MM.1S (cell line): ENCODE measurements at regions not wholly inside any gene's neighbourhood (a gene's known extent, or its start where the extent isn't known, plus 50 kb on each side); places are given as distances from the start of the nearest gene placed in this dataset.

ENCODE experiments used
- DNase-seq: peaks from one replicate; pipeline ENCODE4 v3.0.0-alpha.2; 2015
- H2AFZ ChIP-seq: fragments of 300-600 bp; sonication (generic); 2 replicates; pipeline ENCODE4 v1.6.0; 2016; ENCODE audit warnings: antibody characterized with exemption, low read length
- H3F3A ChIP-seq: fragments of 300-600 bp; sonication (generic); 2 replicates; pipeline ENCODE4 v1.6.1; 2016; ENCODE audit warnings: mild to moderate bottlenecking, antibody characterized with exemption, low read length, moderate library complexity, mixed read lengths; ENCODE audit not compliant: insufficient read depth
- H3K27ac ChIP-seq: fragments of 300-600 bp; sonication (generic); 2 replicates; pipeline ENCODE4 v1.5.1; 2016; ENCODE audit warnings: mild to moderate bottlenecking, low read length
- H3K27me3 ChIP-seq: fragments of 300-600 bp; sonication (generic); replicated peaks from 2 replicates; pipeline ENCODE4 v1.6.0; 2016; ENCODE audit warnings: low read length; ENCODE audit not compliant: insufficient read depth
- H3K36me3 ChIP-seq: fragments of 300-600 bp; sonication (generic); replicated peaks from 2 replicates; pipeline ENCODE4 v1.6.1; 2016; ENCODE audit warnings: mild to moderate bottlenecking, low read length, mixed read lengths; ENCODE audit not compliant: insufficient read depth
- H3K4me1 ChIP-seq: fragments of 300-600 bp; sonication (generic); 2 replicates; pipeline ENCODE4 v1.6.1; 2016; ENCODE audit warnings: low read length, mixed read lengths
- H3K4me2 ChIP-seq: fragments of 300-600 bp; sonication (generic); 2 replicates; pipeline ENCODE4 v1.6.0; 2016; ENCODE audit warnings: low read depth, low read length
- H3K4me3 ChIP-seq: fragments of 300-600 bp; sonication (generic); 2 replicates; pipeline ENCODE4 v1.5.1; 2016; ENCODE audit warnings: low read length, mixed read lengths
- H3K79me2 ChIP-seq: fragments of 300-600 bp; sonication (generic); 2 replicates; pipeline ENCODE4 v1.6.1; 2016; ENCODE audit warnings: mixed run types, low read length, mixed read lengths
- H3K9ac ChIP-seq: fragments of 300-600 bp; sonication (generic); 2 replicates; pipeline ENCODE4 v1.6.1; 2016; ENCODE audit warnings: low read length, mixed read lengths
- H3K9me2 ChIP-seq: fragments of 300-600 bp; sonication (generic); replicated peaks from 2 replicates; pipeline ENCODE4 v1.6.1; 2016; ENCODE audit warnings: mild to moderate bottlenecking, low read length, mixed read lengths; ENCODE audit not compliant: insufficient read depth
- H3K9me3 ChIP-seq: fragments of 300-600 bp; sonication (generic); replicated peaks from 2 replicates; pipeline ENCODE4 v1.6.1; 2016; ENCODE audit warnings: mild to moderate bottlenecking, low read length, mixed read lengths; ENCODE audit not compliant: insufficient read depth
- H4K20me1 ChIP-seq: fragments of 300-600 bp; sonication (generic); 2 replicates; pipeline ENCODE4 v1.6.1; 2016; ENCODE audit warnings: mild to moderate bottlenecking, low read length, moderate library complexity, mixed read lengths; ENCODE audit not compliant: insufficient read depth
- CTCF ChIP-seq: fragments of 300-600 bp; sonication (generic); IDR thresholded peaks from 2 replicates; pipeline ENCODE4 v1.5.1; 2016; ENCODE audit warnings: antibody characterized with exemption, low read length, mixed read lengths
- EZH2 ChIP-seq: fragments of 300-600 bp; sonication (generic); optimal IDR thresholded peaks from 2 replicates; pipeline ENCODE3; 2017; ENCODE audit warnings: low read depth, mild to moderate bottlenecking, antibody characterized with exemption, low read length, mixed read lengths
- EZH2phosphoT487 ChIP-seq: fragments of 300-600 bp; sonication (generic); IDR thresholded peaks from 2 replicates; pipeline ENCODE4 v1.6.1; 2018; ENCODE audit warnings: antibody characterized with exemption, low read length

GRCh38 chr6:17006543-17006942 lies 95.3 kb upstream of the STMND1 start:
- Histone ChIP-seq H3K4me3 (no peak overlapping the region), H3K36me3 (no peaks in the 10 kb centered on the region), H3K27ac (no peak overlapping the region), H3K79me2 (no peaks in the 10 kb centered on the region), H3K4me2 (no peak overlapping the region), H3K9ac (no peak overlapping the region), H3K4me1 (no peaks in the 10 kb centered on the region), H2AFZ (no peak overlapping the region), H3K27me3 (no peaks in the 10 kb centered on the region), H3K9me3 (no peaks in the 10 kb centered on the region), H3F3A (no peaks in the 10 kb centered on the region), H3K9me2 (no peaks in the 10 kb centered on the region), H4K20me1 (no peaks in the 10 kb centered on the region)
- TF ChIP-seq EZH2 = no peak
- DNase-seq = no peak

DNA sequence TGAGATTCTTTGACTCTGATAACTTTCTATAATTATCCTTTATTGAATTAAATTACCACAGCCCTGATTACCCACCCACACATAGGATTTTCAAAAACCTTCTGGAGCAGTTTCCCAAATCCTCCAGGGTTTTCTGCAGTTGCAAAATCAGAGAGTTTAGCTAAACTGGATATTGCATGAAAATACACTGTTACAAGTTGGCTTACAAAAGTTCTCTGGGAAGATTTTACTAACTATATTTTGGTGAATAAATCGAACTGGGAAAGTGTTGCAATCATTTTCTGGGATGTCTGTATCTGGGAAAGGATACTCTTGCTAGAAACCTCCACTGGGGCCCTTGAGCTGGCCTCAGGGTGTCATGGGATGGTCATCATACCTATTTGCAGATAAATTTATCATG lies 97.6 kb upstream of the STMND1 start:
- H3K4me2 ChIP-seq = no peak overlapping the region
- no peak for TF ChIP-seq EZH2
- no peak for TF ChIP-seq EZH2phosphoT487
- no peak for TF ChIP-seq CTCF
- H4K20me1 ChIP-seq = no peaks in the 10 kb centered on the region
- no peaks in the 10 kb centered on the region for H3K79me2 ChIP-seq
- no peak overlapping the region for H3K27ac ChIP-seq
- no peaks in the 10 kb centered on the region for H3K27me3 ChIP-seq
- no peaks in the 10 kb centered on the region for H3F3A ChIP-seq
- no peak overlapping the region for H3K4me3 ChIP-seq
- no peak overlapping the region for H3K9ac ChIP-seq
- no peaks in the 10 kb centered on the region for H3K36me3 ChIP-seq
- no peaks in the 10 kb centered on the region for H3K4me1 ChIP-seq
- H3K9me3 ChIP-seq = no peaks in the 10 kb centered on the region
- H2AFZ ChIP-seq = no peak overlapping the region
- no peaks in the 10 kb centered on the region for H3K9me2 ChIP-seq
- DNase-seq = no peak

DNA sequence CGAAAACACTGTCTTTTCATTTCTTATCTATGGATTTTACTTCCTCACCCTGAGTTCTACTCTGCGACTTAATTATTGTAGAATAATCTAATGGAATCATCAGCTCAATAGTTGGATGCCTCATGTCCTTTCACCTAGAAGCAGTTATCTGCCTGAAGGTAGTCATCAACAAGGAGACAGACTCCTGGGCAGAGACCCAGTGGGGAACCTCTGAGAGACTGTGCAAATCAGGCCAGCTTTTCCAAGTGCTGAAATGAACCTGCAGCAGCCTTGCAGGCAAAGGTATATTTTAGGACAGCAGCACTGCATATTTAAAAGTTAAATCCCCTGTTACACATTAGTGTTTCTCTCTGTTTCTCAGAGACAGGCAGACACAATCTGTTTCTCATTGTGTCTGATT lies 99.7 kb upstream of the STMND1 start:
- Histone ChIP-seq H3K27ac (no peak overlapping the region), H3F3A (no peaks in the 10 kb centered on the region), H3K9me3 (no peaks in the 10 kb centered on the region), H3K79me2 (no peaks in the 10 kb centered on the region), H3K27me3 (no peaks in the 10 kb centered on the region), H3K9ac (no peak overlapping the region), H3K4me1 (no peaks in the 10 kb centered on the region), H3K36me3 (no peaks in the 10 kb centered on the region), H3K9me2 (no peaks in the 10 kb centered on the region), H3K4me3 (no peak overlapping the region), H4K20me1 (no peaks in the 10 kb centered on the region), H2AFZ (no peak overlapping the region), H3K4me2 (no peak overlapping the region)
- no peak for TF ChIP-seq EZH2
- TF ChIP-seq CTCF = no peak
- no peak for TF ChIP-seq EZH2phosphoT487
- no peak for DNase-seq

DNA sequence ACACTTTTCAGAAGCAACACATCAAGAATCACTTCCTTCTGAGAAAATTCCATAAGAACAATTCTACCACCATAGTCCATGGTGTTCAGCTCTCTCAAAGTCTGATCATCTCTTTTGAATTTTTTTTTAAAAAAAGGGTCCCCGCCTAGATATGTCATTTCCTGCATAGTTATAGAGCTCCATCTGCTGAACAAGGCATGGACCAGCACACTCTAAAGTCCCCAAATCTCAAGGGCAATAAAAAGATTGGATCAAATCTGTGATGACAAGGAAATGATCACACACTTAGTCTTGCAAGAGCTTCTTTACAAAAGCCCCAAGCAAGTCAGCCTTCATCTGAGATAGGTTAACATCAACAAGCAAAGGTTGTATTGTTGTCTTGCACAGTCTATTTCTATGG lies 100.7 kb upstream of the STMND1 start:
- no peak overlapping the region for H2AFZ ChIP-seq
- no peaks in the 10 kb centered on the region for H4K20me1 ChIP-seq
- H3K9me2 ChIP-seq = no peaks in the 10 kb centered on the region
- no peak overlapping the region for H3K27ac ChIP-seq
- no peaks in the 10 kb centered on the region for H3K79me2 ChIP-seq
- no peaks in the 10 kb centered on the region for H3K4me1 ChIP-seq
- no peaks in the 10 kb centered on the region for H3K36me3 ChIP-seq
- H3K9ac ChIP-seq = no peak overlapping the region
- no peaks in the 10 kb centered on the region for H3K27me3 ChIP-seq
- no peak overlapping the region for H3K4me2 ChIP-seq
- TF ChIP-seq CTCF (no peak), EZH2phosphoT487 (no peak), EZH2 (no peak)
- no peaks in the 10 kb centered on the region for H3F3A ChIP-seq
- DNase-seq = no peak
- no peak overlapping the region for H3K4me3 ChIP-seq
- no peaks in the 10 kb centered on the region for H3K9me3 ChIP-seq
